ENCODE measurements at regions not wholly inside any gene's neighbourhood (a gene's known extent, or its start where the extent isn't known, plus 50 kb on each side); places are given as distances from the start of the nearest gene placed in this dataset.
A peak's percentile ranks its signal among the peaks of the same experiment; 100 is the strongest.

GRCh38 chr3:19052874-19053273, 95.4 kb upstream of the KCNH8 start:
- POLR2A ChIA-PET: no interaction called here
- H3K9me3 Mint-ChIP-seq: no peaks in the 10 kb centered on the region
- intact Hi-C loops (cut with DNase I, micrococcal nuclease): no loop called here

DNA sequence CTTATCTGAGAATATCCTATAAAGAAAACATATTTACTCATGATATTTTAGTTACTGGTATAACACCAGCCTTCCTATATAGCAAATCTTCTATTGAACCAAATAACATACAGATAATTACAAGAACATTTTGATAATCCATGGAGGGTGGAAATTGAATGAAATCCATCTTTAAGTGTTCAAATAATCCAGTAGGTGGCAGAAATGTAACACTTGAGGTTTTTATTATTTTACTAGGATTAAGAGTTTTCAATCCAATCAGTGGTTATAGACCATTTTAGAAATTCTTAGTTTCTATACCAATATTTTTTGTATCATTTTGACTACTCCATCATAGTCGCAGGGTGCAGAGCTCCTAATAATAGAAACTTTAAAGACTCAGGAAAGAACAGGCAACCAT, 101.9 kb upstream of the KCNH8 start:
- H3K4me1 Mint-ChIP-seq (ENCODE audit: low read depth): no peaks in the 10 kb centered on the region
- no peaks in the 10 kb centered on the region for H3K27me3 Mint-ChIP-seq
- H3K9me3 Mint-ChIP-seq: no peaks in the 10 kb centered on the region
- no peaks in the 10 kb centered on the region for H3K9me3 ChIP-seq (ENCODE audit: control insufficient read depth in 1 of 2, insufficient read depth in 1 of 2, low read length in 2 of 2)
- H3K27ac ChIP-seq (ENCODE audit: low read depth in 1 of 2, low read length in 2 of 2): no peak overlapping the region
- no peak overlapping the region for H3K4me3 ChIP-seq (ENCODE audit: low read length)
- ChIA-PET POLR2A (no interaction called here), CTCF (no interaction called here)
- H3K4me3 Mint-ChIP-seq: no peak overlapping the region
- H3K27ac Mint-ChIP-seq: no peak overlapping the region
- H3K36me3 Mint-ChIP-seq (ENCODE audit: low read depth): no peaks in the 10 kb centered on the region
- no peaks in the 10 kb centered on the region for H3K4me1 ChIP-seq (ENCODE audit: insufficient read depth, low read length)
- no peaks in the 10 kb centered on the region for H3K36me3 ChIP-seq (ENCODE audit: insufficient read depth, low read length)
- ATAC-seq (ENCODE audit: poor library complexity) (no peak), DNase-seq (no peak)
- intact Hi-C loops (cut with DNase I, micrococcal nuclease): loop anchor here (5.0 kb wide), 1 partner anchor 821 kb away; no protein-coding TSS in a partner anchor
- H3K27me3 ChIP-seq (ENCODE audit: control insufficient read depth in 1 of 2, insufficient read depth in 2 of 2, low read length in 2 of 2): no peaks in the 10 kb centered on the region
- TF ChIP-seq, protein P1, sequence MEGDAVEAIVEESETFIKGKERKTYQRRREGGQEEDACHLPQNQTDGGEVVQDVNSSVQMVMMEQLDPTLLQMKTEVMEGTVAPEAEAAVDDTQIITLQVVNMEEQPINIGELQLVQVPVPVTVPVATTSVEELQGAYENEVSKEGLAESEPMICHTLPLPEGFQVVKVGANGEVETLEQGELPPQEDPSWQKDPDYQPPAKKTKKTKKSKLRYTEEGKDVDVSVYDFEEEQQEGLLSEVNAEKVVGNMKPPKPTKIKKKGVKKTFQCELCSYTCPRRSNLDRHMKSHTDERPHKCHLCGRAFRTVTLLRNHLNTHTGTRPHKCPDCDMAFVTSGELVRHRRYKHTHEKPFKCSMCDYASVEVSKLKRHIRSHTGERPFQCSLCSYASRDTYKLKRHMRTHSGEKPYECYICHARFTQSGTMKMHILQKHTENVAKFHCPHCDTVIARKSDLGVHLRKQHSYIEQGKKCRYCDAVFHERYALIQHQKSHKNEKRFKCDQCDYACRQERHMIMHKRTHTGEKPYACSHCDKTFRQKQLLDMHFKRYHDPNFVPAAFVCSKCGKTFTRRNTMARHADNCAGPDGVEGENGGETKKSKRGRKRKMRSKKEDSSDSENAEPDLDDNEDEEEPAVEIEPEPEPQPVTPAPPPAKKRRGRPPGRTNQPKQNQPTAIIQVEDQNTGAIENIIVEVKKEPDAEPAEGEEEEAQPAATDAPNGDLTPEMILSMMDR (IDR thresholded peaks at IDR 0.05): no peak

More at GRCh38 chr3:19052874-19053273, 95.4 kb upstream of the KCNH8 start:
- TF ChIP-seq, protein P1 (IDR thresholded peaks at IDR 0.05): no peak
- Mint-ChIP-seq H3K4me3 (no peak overlapping the region), H3K27me3 (no peaks in the 10 kb centered on the region), H3K4me1 (ENCODE audit: low read depth) (no peaks in the 10 kb centered on the region), H3K27ac (no peak overlapping the region), H3K36me3 (ENCODE audit: low read depth) (no peaks in the 10 kb centered on the region)
- Histone ChIP-seq H3K27ac (ENCODE audit: low read depth in 1 of 2, low read length in 2 of 2) (no peak overlapping the region), H3K9me3 (ENCODE audit: control insufficient read depth in 1 of 2, insufficient read depth in 1 of 2, low read length in 2 of 2) (no peaks in the 10 kb centered on the region), H3K4me3 (ENCODE audit: low read length) (no peak overlapping the region), H3K27me3 (ENCODE audit: control insufficient read depth in 1 of 2, insufficient read depth in 2 of 2, low read length in 2 of 2) (no peaks in the 10 kb centered on the region), H3K36me3 (ENCODE audit: insufficient read depth, low read length) (no peaks in the 10 kb centered on the region), H3K4me1 (ENCODE audit: insufficient read depth, low read length) (no peaks in the 10 kb centered on the region)
- CTCF ChIA-PET: no interaction called here
- no peak for DNase-seq
- ATAC-seq (ENCODE audit: poor library complexity): no peak

DNA sequence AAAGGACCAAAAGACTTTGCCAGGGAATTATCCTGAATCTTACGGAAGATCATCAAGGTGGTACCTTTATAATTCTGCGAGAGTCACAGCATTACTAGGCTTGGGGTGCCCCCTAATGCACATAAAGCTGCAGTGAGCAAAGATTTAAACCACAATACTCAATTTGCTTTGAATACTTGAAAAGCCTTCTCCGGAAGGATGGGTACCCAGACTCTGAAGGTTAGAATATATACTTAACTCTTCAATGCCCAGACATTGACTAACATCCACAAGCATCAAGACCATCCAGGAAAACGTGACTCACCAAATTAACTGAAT, 117.8 kb upstream of the KCNH8 start:
- Histone ChIP-seq H3K36me3 (ENCODE audit: insufficient read depth, low read length) (no peaks in the 10 kb centered on the region), H3K9me3 (ENCODE audit: control insufficient read depth in 1 of 2, insufficient read depth in 1 of 2, low read length in 2 of 2) (no peaks in the 10 kb centered on the region), H3K27me3 (ENCODE audit: control insufficient read depth in 1 of 2, insufficient read depth in 2 of 2, low read length in 2 of 2) (no peaks in the 10 kb centered on the region), H3K4me3 (ENCODE audit: low read length) (no peak overlapping the region), H3K4me1 (ENCODE audit: insufficient read depth, low read length) (no peaks in the 10 kb centered on the region), H3K27ac (ENCODE audit: low read depth in 1 of 2, low read length in 2 of 2) (no peak overlapping the region)
- no peaks in the 10 kb centered on the region for H3K4me1 Mint-ChIP-seq (ENCODE audit: low read depth)
- H3K4me3 Mint-ChIP-seq: no peak overlapping the region
- peak in 4 of 14 experiments; percentile 1 to 25 (median 10) for DNase-seq
- no peak overlapping the region for H3K27ac Mint-ChIP-seq
- ATAC-seq (ENCODE audit: poor library complexity): peak; percentile 34
- H3K27me3 Mint-ChIP-seq: peaks cover 4% of the 10 kb centered on the region
- no peaks in the 10 kb centered on the region for H3K36me3 Mint-ChIP-seq (ENCODE audit: low read depth)
- POLR2A ChIA-PET: no interaction called here
- peaks cover 2% of the 10 kb centered on the region for H3K9me3 Mint-ChIP-seq
- intact Hi-C loops (cut with DNase I, micrococcal nuclease): no loop called here
- TF ChIP-seq, protein P1 (IDR thresholded peaks at IDR 0.05): no peak
- CTCF ChIA-PET: interaction anchor here (0.8 kb wide), 1 partner anchor 1136 kb away, joined by 3 read pairs; no protein-coding TSS in a partner anchor

All from CD4-positive, alpha-beta T cell (primary cell).